HG03045 (cell line): ENCODE measurements at regions not wholly inside any gene's neighbourhood (a gene's known extent, or its start where the extent isn't known, plus 50 kb on each side); places are given as distances from the start of the nearest gene placed in this dataset.
"Not testable (repeated sequence)": the region's sequence is repeated elsewhere in the genome, so short reads cannot be mapped to it uniquely, and the experiment has no call there.

Experiments
- ATAC-seq: cut with Tn5 transposase; IDR thresholded peaks from one replicate; pipeline ENCODE4 v1.9.1; 2021; ENCODE audit warnings: mild to moderate bottlenecking, moderate library complexity; ENCODE audit not compliant: unreplicated experiment

- no peak for ATAC-seq
Measured at GRCh38 chr12:68387338-68387737, 55.2 kb upstream of the MDM1 start.

- ATAC-seq = no peak
Measured at GRCh38 chr12:68389305-68389704, 57.1 kb upstream of the MDM1 start.

GRCh38 chr12:68391937-68392336 lies 59.8 kb upstream of the MDM1 start:
- no peak for ATAC-seq

GRCh38 chr12:68392376-68392775 lies 60.2 kb upstream of the MDM1 start:
- ATAC-seq = no peak

GRCh38 chr12:68393417-68393816 lies 61.3 kb upstream of the MDM1 start:
- no peak for ATAC-seq

GRCh38 chr12:68397566-68398158 lies 65.5 kb upstream of the MDM1 start:
- ATAC-seq = no peak

- not testable (repeated sequence) for ATAC-seq
Measured at GRCh38 chr12:68398689-68399088, 66.5 kb upstream of the MDM1 start.

- no peak for ATAC-seq
Measured at GRCh38 chr12:68400226-68400829, 68.2 kb upstream of the MDM1 start.

GRCh38 chr12:68402422-68402821 lies 70.3 kb upstream of the MDM1 start:
- ATAC-seq = no peak

GRCh38 chr12:68403296-68403695 lies 71.1 kb upstream of the MDM1 start:
- no peak for ATAC-seq

- ATAC-seq = no peak
Measured at GRCh38 chr12:68403711-68404110, 71.5 kb upstream of the MDM1 start.

GRCh38 chr12:68405343-68405781 lies 73.2 kb upstream of the MDM1 start:
- no peak for ATAC-seq

- no peak for ATAC-seq
Measured at GRCh38 chr12:68406134-68406576, 74.0 kb upstream of the MDM1 start.

- no peak for ATAC-seq
Measured at GRCh38 chr12:68406911-68407310, 74.7 kb upstream of the MDM1 start.

GRCh38 chr12:68410018-68410660 lies 78.0 kb upstream of the MDM1 start:
- no peak for ATAC-seq

- no peak for ATAC-seq
Measured at GRCh38 chr12:68411371-68411770, 79.2 kb upstream of the MDM1 start.

- no peak for ATAC-seq
Measured at GRCh38 chr12:68414988-68415387, 82.8 kb upstream of the MDM1 start.

GRCh38 chr12:68416350-68416749 lies 84.2 kb upstream of the MDM1 start:
- ATAC-seq = no peak

GRCh38 chr12:68416826-68417225 lies 84.7 kb upstream of the MDM1 start:
- ATAC-seq = no peak

- ATAC-seq = no peak
Measured at GRCh38 chr12:68418137-68418460, 85.9 kb upstream of the MDM1 start.

- ATAC-seq = no peak
Measured at GRCh38 chr12:68420225-68421010, 88.3 kb upstream of the MDM1 start.

GRCh38 chr12:68422159-68422558 lies 90.0 kb upstream of the MDM1 start:
- ATAC-seq = no peak
